ENCODE measurements at regions not wholly inside any gene's neighbourhood (a gene's known extent, or its start where the extent isn't known, plus 50 kb on each side); places are given as distances from the start of the nearest gene placed in this dataset.
A peak's percentile ranks its signal among the peaks of the same experiment; 100 is the strongest.

GRCh38 chr1:244106837-244107493, 55.9 kb downstream of the ZBTB18 start:
- DNase-seq (ENCODE audit: insufficient read length, low spot score): no peak
- no peak for FAIRE-seq

- FAIRE-seq: no peak
- DNase-seq (ENCODE audit: insufficient read length, low spot score): no peak
These were observed 59.9 kb downstream of the ZBTB18 start for GRCh38 chr1:244111027-244111426.

DNA sequence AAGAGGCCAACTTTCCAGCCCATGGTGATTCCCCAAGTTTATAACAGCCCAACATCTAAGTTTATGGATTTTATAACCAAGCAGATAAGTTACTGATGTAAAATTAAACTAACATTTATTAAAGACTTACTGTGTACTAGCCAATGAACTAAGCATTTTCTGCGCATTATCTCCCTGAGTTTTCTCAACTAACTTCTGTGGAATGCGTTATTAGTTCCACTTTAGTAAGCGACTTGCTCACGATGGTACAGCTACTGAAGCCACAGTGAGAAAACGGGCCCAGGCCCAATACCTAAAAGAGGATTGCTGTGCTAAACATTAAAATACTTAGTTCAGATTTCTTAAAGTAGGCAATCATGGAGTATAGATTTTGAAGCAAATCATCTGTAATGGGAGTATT, 61.0 kb downstream of the ZBTB18 start:
- DNase-seq (ENCODE audit: insufficient read length, low spot score) (no peak), FAIRE-seq (no peak)

DNA sequence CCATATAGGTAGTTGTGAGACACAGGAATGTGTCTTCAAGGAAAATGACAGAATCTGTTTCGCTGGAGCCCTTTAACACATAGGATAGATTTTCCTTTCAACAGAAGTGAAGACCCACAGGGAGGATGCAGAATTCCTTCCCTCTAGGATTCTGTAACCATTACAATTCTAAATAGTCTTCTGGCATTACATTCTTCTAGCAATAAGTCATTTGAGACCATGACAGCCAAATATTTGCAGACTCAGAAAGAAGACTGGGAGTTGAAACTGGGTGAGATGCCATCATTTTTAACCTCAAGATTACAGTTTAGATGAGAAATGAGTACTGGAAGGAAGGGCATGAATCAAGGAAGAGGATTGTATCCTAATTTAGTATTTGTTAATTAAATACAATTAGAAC, 61.6 kb downstream of the ZBTB18 start:
- DNase-seq (ENCODE audit: insufficient read length, low spot score): peak; percentile 70

GRCh38 chr1:244113532-244114320, 62.6 kb downstream of the ZBTB18 start:
- DNase-seq (ENCODE audit: insufficient read length, low spot score) (peak; percentile 51), FAIRE-seq (no peak)

More for the DNA sequence above, 61.6 kb downstream of the ZBTB18 start:
- FAIRE-seq: peak; percentile 44

- no peak for DNase-seq (ENCODE audit: insufficient read length, low spot score)
- FAIRE-seq: no peak
These were observed 63.8 kb downstream of the ZBTB18 start for GRCh38 chr1:244114892-244115291.

DNA sequence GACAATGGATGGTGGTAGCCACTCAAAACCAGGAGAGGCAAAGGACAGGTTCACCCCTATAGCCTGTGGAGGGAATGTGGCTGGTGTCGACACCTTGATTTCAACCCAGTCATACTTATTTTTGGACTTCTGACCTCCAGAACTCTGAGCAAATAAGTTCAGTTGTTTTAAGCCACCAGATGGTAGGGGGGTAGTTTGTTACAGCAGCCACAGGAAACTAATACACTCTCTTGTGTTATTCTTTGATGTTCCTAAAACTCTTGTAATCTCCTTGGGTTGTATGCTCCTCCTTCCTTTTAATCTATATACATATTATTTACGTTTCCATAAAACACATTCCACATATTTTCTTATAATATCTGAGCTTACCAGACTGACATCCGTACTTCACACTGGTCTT, 65.9 kb downstream of the ZBTB18 start:
- FAIRE-seq (no peak), DNase-seq (ENCODE audit: insufficient read length, low spot score) (no peak)

DNA sequence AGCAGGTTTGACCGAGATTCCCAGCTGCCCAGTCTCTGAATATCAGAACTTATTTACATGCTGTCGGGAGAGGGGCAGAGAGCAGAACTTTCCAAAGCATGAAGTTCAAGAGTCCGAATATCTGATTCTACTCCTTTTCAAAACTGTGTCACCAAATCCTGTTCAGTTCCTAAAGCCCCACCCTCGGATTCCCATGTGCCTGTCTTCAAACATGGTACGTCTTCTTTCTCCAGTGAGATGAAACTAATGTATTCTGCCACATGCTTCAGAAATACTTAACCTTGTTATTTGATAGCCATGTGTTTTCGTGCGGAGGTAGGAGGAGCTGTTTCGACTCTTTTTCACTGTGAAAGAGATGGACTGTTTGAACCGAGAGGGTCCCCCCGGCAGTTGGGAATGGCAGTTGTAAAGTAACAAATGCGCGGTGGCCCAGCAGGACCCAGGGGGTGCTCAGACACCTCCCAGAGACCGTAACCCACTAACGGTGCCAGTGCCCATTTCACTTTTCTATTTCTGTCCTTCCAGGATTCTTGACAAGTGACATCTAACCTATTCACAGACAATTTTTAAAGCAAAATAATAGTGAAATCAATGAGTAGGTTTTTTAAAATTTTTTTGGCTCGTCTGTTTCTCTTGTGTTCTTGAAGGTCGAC, 67.2 kb downstream of the ZBTB18 start:
- DNase-seq (ENCODE audit: insufficient read length, low spot score) (no peak), FAIRE-seq (no peak)

GRCh38 chr1:244128591-244129383, 77.7 kb downstream of the ZBTB18 start:
- no peak for FAIRE-seq
- no peak for DNase-seq (ENCODE audit: insufficient read length, low spot score)

- DNase-seq (ENCODE audit: insufficient read length, low spot score): no peak
- FAIRE-seq: no peak
These were observed 86.2 kb downstream of the ZBTB18 start for GRCh38 chr1:244137276-244137675.

DNA sequence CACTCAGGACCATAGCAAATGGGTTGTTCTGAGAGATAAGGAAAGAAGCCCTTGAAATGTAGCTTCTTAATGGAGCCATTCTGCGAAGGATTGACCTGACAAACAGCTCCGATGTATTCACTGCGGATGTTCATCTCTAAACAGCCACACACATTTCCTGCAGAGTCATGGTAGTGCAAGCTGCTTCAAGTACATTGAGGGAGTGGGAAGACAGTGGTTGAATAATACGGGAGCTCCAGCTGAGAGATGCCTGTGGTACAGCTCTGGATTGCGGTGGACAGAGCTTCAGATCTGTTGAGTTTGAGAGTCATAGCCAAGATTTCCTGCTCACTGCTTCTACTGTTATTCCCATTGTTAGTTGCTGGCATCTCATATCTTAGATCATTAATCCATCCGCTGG, 86.6 kb downstream of the ZBTB18 start:
- DNase-seq (ENCODE audit: insufficient read length, low spot score) (no peak), FAIRE-seq (no peak)

DNA sequence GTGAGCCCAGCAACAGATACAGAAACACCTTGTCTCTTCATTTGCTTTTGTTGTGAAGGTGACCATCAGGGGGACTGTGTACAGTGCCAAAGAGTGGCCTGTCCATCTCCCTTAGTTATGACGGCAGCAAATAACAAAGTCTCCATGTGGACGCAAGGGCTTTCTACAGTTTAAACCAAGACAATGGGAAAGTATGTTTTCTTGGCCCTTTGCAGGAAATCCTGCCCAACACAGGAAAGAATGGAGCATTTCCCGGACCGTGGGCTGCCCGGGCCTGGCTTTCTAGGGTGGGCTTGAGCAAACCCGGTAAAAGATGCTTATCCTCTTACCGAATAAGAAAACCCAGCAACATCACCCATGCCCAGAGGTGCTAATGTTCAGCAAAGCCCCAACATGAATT, 87.3 kb downstream of the ZBTB18 start:
- FAIRE-seq (no peak), DNase-seq (ENCODE audit: insufficient read length, low spot score) (no peak)

DNA sequence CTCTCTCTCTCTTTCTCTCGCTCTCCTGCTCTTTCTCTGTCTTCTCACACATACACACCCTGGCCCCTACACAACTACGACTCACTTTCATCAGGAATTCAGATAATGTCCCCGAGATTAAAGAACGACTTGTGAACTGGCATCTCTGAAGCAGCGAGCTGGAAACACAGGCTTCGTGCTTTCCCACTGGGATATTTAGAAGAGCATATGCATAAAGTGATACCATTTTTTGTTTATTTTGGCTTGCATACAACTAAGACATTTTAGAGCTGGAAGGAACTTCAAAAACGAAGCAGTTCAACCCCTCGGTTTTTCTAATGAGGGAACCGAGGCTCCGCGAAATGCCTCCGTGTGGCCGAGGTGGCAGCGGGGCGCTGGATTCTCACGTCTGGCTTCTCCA, 88.6 kb downstream of the ZBTB18 start:
- no peak for DNase-seq (ENCODE audit: insufficient read length, low spot score)
- no peak for FAIRE-seq

- no peak for DNase-seq (ENCODE audit: insufficient read length, low spot score)
- no peak for FAIRE-seq
These were observed 89.3 kb downstream of the ZBTB18 start for GRCh38 chr1:244140420-244140819.

DNA sequence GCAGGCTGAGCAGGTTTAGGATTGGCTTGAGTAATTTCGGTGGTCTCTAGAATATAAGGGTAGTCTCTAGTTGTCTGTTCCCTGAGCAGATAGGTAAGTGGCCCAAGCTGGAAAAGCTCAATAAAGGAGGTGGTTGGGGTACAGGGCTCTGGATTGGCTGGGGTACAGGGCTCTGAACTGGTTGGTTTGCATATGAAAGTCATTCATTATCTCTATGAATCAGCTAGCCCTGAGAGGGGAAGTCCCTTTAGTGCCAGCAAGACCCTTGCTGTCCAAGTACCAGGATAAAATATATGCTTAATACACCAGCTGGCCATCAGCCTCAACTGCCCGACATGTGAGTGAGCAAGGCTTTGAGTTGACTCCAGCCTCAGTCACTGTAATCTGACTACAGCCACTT, 93.0 kb downstream of the ZBTB18 start:
- no peak for FAIRE-seq

GRCh38 chr1:244150071-244150470, 99.0 kb downstream of the ZBTB18 start:
- FAIRE-seq (no peak), DNase-seq (ENCODE audit: insufficient read length, low spot score) (no peak)

More for the DNA sequence above, 93.0 kb downstream of the ZBTB18 start:
- DNase-seq (ENCODE audit: insufficient read length, low spot score): no peak

DNA sequence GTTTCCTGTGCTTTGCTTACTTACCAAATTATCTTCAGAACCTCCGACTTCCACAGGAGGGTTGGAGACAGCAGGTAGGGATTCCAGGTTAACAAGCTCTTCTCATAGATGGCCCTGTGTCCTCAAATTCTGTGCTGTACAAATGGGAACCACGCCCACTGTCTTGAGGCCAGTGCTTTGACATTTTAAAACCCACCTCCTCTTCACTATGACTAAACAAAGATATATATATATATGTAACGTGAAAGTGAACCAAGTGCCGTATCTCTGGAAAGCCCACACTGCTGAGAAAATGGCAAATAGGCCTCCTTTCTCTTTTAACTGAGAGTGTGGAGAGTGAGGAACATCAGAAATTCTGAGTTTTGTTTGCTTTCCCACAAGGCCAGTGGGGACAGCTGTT, 99.6 kb downstream of the ZBTB18 start:
- DNase-seq (ENCODE audit: insufficient read length, low spot score) (no peak), FAIRE-seq (no peak)

GRCh38 chr1:244151537-244151936, 100.5 kb downstream of the ZBTB18 start:
- DNase-seq (ENCODE audit: insufficient read length, low spot score) (no peak), FAIRE-seq (no peak)

DNA sequence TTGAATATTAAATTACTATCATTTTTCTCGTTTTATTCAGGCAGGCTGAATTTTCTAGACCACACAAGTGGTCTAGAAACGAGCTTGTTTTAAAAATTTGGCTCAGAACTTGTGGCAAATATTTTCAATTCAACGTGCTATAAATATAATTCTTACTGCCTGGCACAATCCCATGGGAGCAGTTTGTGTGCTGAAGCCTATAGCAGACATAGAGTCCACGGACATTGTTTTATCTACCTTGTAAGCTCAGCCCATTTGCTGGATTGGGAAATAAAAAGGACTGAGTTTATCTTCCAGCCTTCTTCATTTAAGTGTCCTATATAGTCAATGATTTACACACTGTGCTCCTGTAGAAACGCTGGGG, 103.4 kb downstream of the ZBTB18 start:
- no peak for FAIRE-seq
- DNase-seq (ENCODE audit: insufficient read length, low spot score): no peak

DNA sequence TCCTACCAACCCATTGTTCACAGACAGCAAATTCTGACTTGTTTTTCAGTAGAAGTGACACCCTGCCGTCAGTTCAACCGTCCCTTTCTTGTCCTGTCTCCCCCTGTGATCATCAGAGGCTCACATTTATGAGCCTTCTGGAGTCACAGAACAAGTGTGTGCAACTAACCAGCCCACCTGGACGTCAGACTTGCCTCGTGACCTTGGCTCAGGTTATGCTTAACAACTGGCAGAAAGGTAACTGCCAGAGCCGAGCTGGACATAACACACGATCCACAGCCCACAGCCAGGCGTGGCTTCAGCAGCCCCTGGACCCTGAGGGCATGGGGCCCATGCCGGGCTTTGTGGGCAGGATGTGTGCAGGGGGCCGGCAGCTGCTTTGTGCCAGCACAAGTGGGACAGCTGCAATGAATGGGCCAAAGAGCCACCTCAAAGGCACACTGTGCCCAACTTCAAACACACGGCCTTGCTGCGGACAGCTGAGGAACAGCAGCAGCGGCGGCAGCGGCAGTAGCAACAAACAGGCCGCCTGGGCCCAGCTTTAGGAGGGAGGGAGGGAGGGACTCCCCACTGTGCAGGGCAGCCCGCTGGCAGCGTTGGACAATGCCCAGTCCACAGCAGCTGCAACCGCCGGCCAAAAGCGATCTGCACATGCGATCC, 103.9 kb downstream of the ZBTB18 start:
- FAIRE-seq (peak; percentile 79), DNase-seq (ENCODE audit: insufficient read length, low spot score) (no peak)

- FAIRE-seq: no peak
These were observed 104.6 kb downstream of the ZBTB18 start for GRCh38 chr1:244155661-244156060.

More at GRCh38 chr1:244155661-244156060, 104.6 kb downstream of the ZBTB18 start:
- DNase-seq (ENCODE audit: insufficient read length, low spot score): no peak

Measured in HTR-8/SVneo (cell line).